Panc1 (cell line): ENCODE measurements at regions not wholly inside any gene's neighbourhood (a gene's known extent, or its start where the extent isn't known, plus 50 kb on each side); places are given as distances from the start of the nearest gene placed in this dataset.

Experiments used
- ATAC-seq: fragments of 200-7000 bp; cut with Tn5 transposase; 2 replicates; pipeline ENCODE4 v1.9.1; 2020; ENCODE audit warnings: mild to moderate bottlenecking, moderate library complexity
- BruUV-seq: library from RNA; stranded (reverse); fragments of 400-500 nt; replicated peaks from 2 replicates; lab custom pipeline; 2021; lab: Mats Ljungman, UMichigan
- CTCF ChIA-PET: fragments of 300-600 bp; sonication (Branson Sonifier 250); formaldehyde crosslinking; loops from one replicate; lab custom pipeline; 2022; ENCODE audit warnings: antibody characterized with exemption; lab: Charles Lee
- POLR2A ChIA-PET: fragments of 300-600 bp; sonication (Branson Sonifier 250); formaldehyde crosslinking; loops from one replicate; lab custom pipeline; 2022; ENCODE audit warnings: antibody characterized with exemption; lab: Charles Lee
- DNase-seq: peaks from one replicate; pipeline ENCODE4 v3.0.0-alpha.2; 2010; ENCODE audit warnings: low read depth, low spot score
- H3K27ac ChIP-seq: 2 replicates; pipeline ENCODE4 v1.5.1; 2011; ENCODE audit warnings: mild to moderate bottlenecking, low read length, inconsistent platforms
- H3K27me3 ChIP-seq: fragments of 200-500 bp; sonication (Bioruptor generic); 2 replicates; pipeline ENCODE4 v1.6.0; 2014; ENCODE audit warnings: low read length, inconsistent platforms; ENCODE audit not compliant: control insufficient read depth, insufficient read depth
- H3K36me3 ChIP-seq: fragments of 200-500 bp; sonication (Bioruptor generic); 2 replicates; pipeline ENCODE4 v1.5.1; 2014; ENCODE audit warnings: inconsistent platforms, mild to moderate bottlenecking, low read length, moderate library complexity; ENCODE audit not compliant: control insufficient read depth, insufficient read depth
- H3K4me1 ChIP-seq: 2 replicates; pipeline ENCODE4 v1.5.1; 2011; ENCODE audit warnings: inconsistent platforms, mild to moderate bottlenecking, low read length, moderate library complexity; ENCODE audit not compliant: control insufficient read depth, insufficient read depth
- H3K4me3 ChIP-seq, 2 experiments: 2 replicates each; pipeline ENCODE4 v1.5.1; 2011 to 2012; ENCODE audit warnings: low read depth in 2 of 2, low read length in 2 of 2, mild to moderate bottlenecking in 2 of 2, inconsistent platforms in 1 of 2, moderate library complexity in 1 of 2
- H3K9me3 ChIP-seq: fragments of 200-500 bp; sonication (Bioruptor generic); 2 replicates; pipeline ENCODE4 v1.5.1; 2014; ENCODE audit warnings: low read depth, mild to moderate bottlenecking, inconsistent platforms, low read length, moderate library complexity; ENCODE audit not compliant: control insufficient read depth, insufficient read depth
- CTCF ChIP-seq: fragments of 450-650 bp; IDR thresholded peaks from 2 replicates; pipeline ENCODE4 v1.5.1; 2017; ENCODE audit warnings: mild to moderate bottlenecking
- POLR2AphosphoS5 ChIP-seq: IDR thresholded peaks from 2 replicates; pipeline ENCODE4 v1.6.1; 2012; ENCODE audit warnings: mild to moderate bottlenecking, low read depth, low read length, moderate library complexity
- REST ChIP-seq, 2 experiments: IDR thresholded peaks; 2 replicates each; pipeline ENCODE4 v1.6.1; 2011 to 2012; ENCODE audit warnings: low read depth in 2 of 2, control low read depth in 1 of 2, low read length in 1 of 2, mild to moderate bottlenecking in 1 of 2, moderate library complexity in 1 of 2; ENCODE audit not compliant: insufficient read depth in 1 of 2
- SIN3A ChIP-seq: IDR thresholded peaks from 2 replicates; pipeline ENCODE4 v1.6.1; 2012; ENCODE audit warnings: low read depth, mild to moderate bottlenecking, low read length, moderate library complexity, borderline replicate concordance; ENCODE audit not compliant: insufficient read depth
- TCF7L2 ChIP-seq: IDR thresholded peaks from 2 replicates; pipeline ENCODE4 v1.6.1; 2011; ENCODE audit warnings: mild to moderate bottlenecking, low read depth, low read length, inconsistent platforms
- in situ Hi-C: cut with HindIII; loops from 2 replicates; pipeline ENCODE4 v1.10.0; 2016; ENCODE audit warnings: low sequenced_read_pairs, low pct_unique_long_range_greater_than_20kb
- intact Hi-C: fragments of 100-400 bp; cut with micrococcal nuclease; formaldehyde crosslinking; loops from one replicate; pipeline ENCODE4 v1.10.0; 2022; ENCODE audit not compliant: unreplicated experiment

GRCh38 chr5:40160435-40160834 is 519.3 kb upstream of the PTGER4 start:
- TF ChIP-seq TCF7L2 (no peak), POLR2AphosphoS5 (no peak), SIN3A (no peak), CTCF (no peak), REST (IDR thresholded peaks at IDR 0.05; ENCODE audit: insufficient read depth in 1 of 2, low read depth in 2 of 2, low read length in 1 of 2) (no peak)
- Histone ChIP-seq H3K9me3 (no peaks in the 10 kb centered on the region), H3K27me3 (no peaks in the 10 kb centered on the region), H3K36me3 (no peaks in the 10 kb centered on the region), H3K4me1 (no peaks in the 10 kb centered on the region), H3K4me3 (no peak overlapping the region), H3K27ac (no peak overlapping the region)
- in situ Hi-C loops (no loop called here), intact Hi-C loops (loop anchor here (10.0 kb wide), 1 partner anchor 524 kb away; no protein-coding TSS in a partner anchor)
- no TSS peak for BruUV-seq
- DNase-seq: no peak
- ChIA-PET POLR2A (no interaction called here), CTCF (no interaction called here)
- no peak for ATAC-seq

- POLR2A ChIA-PET: no interaction called here
- Histone ChIP-seq H3K27ac (no peak overlapping the region), H3K4me3 (no peak overlapping the region), H3K4me1 (no peaks in the 10 kb centered on the region), H3K9me3 (no peaks in the 10 kb centered on the region), H3K36me3 (no peaks in the 10 kb centered on the region), H3K27me3 (no peaks in the 10 kb centered on the region)
- no peak for TF ChIP-seq TCF7L2
- no peak for TF ChIP-seq POLR2AphosphoS5
- TF ChIP-seq REST (IDR thresholded peaks at IDR 0.05; ENCODE audit: insufficient read depth in 1 of 2, low read depth in 2 of 2, low read length in 1 of 2): no peak
- TF ChIP-seq CTCF: no peak
- TF ChIP-seq SIN3A: no peak
- ATAC-seq (no peak), DNase-seq (no peak)
- CTCF ChIA-PET: no interaction called here
- BruUV-seq: no TSS peak
- intact Hi-C loops: no loop called here
- in situ Hi-C loops: no loop called here
These were observed 525.5 kb upstream of the PTGER4 start for GRCh38 chr5:40154194-40154593.
